Neuron (in vitro differentiated cells): ENCODE measurements at regions not wholly inside any gene's neighbourhood (a gene's known extent, or its start where the extent isn't known, plus 50 kb on each side); places are given as distances from the start of the nearest gene placed in this dataset.

Source experiments
- H2AFZ ChIP-seq: one replicate; pipeline ENCODE4 v1.6.1; 2013; ENCODE audit warnings: low read depth, mild to moderate bottlenecking, inconsistent platforms, low read length, moderate library complexity
- H3K27me3 ChIP-seq: one replicate; pipeline ENCODE4 v1.6.1; 2013; ENCODE audit warnings: low read length; ENCODE audit not compliant: insufficient read depth
- H3K36me3 ChIP-seq: one replicate; pipeline ENCODE4 v1.6.1; 2013; ENCODE audit warnings: low read length; ENCODE audit not compliant: insufficient read depth
- H3K4me1 ChIP-seq: one replicate; pipeline ENCODE4 v1.6.1; 2013; ENCODE audit warnings: low read length; ENCODE audit not compliant: insufficient read depth
- H3K4me3 ChIP-seq: 2 replicates; pipeline ENCODE4 v1.5.1; 2013; ENCODE audit warnings: mild to moderate bottlenecking, low read length, moderate library complexity
- H3K9me3 ChIP-seq: one replicate; pipeline ENCODE4 v1.6.1; 2013; ENCODE audit warnings: low read length

- Histone ChIP-seq H3K9me3 (no peaks in the 10 kb centered on the region), H2AFZ (no peak overlapping the region), H3K36me3 (no peaks in the 10 kb centered on the region), H3K27me3 (no peaks in the 10 kb centered on the region), H3K4me3 (no peak overlapping the region), H3K4me1 (no peaks in the 10 kb centered on the region)
These were observed 119.2 kb upstream of the LAMA2 start for GRCh38 chr6:128763599-128764300.

GRCh38 chr6:128759901-128760300, 123.0 kb upstream of the LAMA2 start:
- Histone ChIP-seq H3K4me1 (no peaks in the 10 kb centered on the region), H3K27me3 (no peaks in the 10 kb centered on the region), H3K36me3 (no peaks in the 10 kb centered on the region), H3K9me3 (no peaks in the 10 kb centered on the region), H3K4me3 (no peak overlapping the region), H2AFZ (no peak overlapping the region)

- Histone ChIP-seq H3K36me3 (no peaks in the 10 kb centered on the region), H3K4me1 (no peaks in the 10 kb centered on the region), H3K27me3 (no peaks in the 10 kb centered on the region), H2AFZ (no peak overlapping the region), H3K9me3 (no peaks in the 10 kb centered on the region), H3K4me3 (no peak overlapping the region)
These were observed 123.5 kb upstream of the LAMA2 start for GRCh38 chr6:128759447-128759846.

- Histone ChIP-seq H3K9me3 (no peaks in the 10 kb centered on the region), H3K4me3 (no peak overlapping the region), H2AFZ (no peak overlapping the region), H3K4me1 (no peaks in the 10 kb centered on the region), H3K36me3 (no peaks in the 10 kb centered on the region), H3K27me3 (no peaks in the 10 kb centered on the region)
These were observed 125.0 kb upstream of the LAMA2 start for GRCh38 chr6:128757961-128758360.

DNA sequence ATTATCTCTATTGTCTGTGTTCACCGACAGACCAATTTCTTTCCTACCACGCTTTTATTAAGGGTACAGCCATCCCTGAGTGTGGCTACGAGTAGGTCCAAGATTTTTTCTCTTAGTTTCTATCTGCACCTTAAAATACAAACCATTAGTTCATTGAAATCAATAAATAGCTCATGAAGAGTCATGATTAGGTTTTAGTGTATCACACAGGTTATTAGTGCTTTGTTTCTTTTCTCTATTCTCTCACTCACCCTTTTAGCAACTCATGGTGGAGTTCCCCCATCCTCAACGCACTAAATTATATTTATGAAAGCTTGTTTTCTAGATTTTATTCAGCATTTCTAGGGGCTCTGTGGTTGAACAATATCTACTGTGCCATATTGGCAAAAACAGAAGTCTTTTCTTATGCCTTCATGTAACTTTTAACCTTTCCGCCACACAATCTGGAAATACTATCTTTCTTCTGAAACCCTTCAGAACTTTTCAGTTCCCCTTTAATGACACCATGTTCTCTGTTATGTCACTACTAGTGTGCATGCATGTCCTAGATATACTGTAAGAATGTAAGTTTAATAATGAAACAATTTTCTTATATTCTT, 128.2 kb upstream of the LAMA2 start:
- no peak overlapping the region for H3K4me3 ChIP-seq
- no peaks in the 10 kb centered on the region for H3K36me3 ChIP-seq
- no peak overlapping the region for H2AFZ ChIP-seq
- no peaks in the 10 kb centered on the region for H3K4me1 ChIP-seq
- H3K27me3 ChIP-seq, result no peaks in the 10 kb centered on the region
- H3K9me3 ChIP-seq, result no peaks in the 10 kb centered on the region

- H2AFZ ChIP-seq, result no peak overlapping the region
- H3K4me1 ChIP-seq, result peaks cover 6% of the 10 kb centered on the region
- H3K27me3 ChIP-seq, result no peaks in the 10 kb centered on the region
- H3K9me3 ChIP-seq, result no peaks in the 10 kb centered on the region
- no peak overlapping the region for H3K4me3 ChIP-seq
- H3K36me3 ChIP-seq, result no peaks in the 10 kb centered on the region
These were observed 138.8 kb upstream of the LAMA2 start for GRCh38 chr6:128743974-128744765.

DNA sequence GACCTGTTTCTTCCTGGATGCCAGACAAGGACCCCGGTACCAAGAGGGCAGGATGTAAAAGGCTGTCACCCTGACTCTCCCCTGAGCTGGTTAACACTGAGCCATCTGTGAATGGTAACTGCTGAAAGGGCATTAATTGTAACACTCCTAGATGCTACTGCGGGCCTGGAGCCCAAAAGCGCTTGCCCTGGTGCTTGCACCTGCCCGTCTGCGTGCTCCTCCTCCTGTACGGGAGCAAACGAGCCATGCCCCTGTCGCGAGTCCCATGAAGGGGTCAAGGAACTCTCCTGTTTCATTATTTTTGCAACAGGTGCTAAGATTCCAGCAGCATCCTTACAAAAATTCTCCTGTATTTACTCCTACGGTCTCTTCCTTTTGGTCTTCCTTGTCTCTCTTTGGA, 140.0 kb upstream of the LAMA2 start:
- Histone ChIP-seq H3K9me3 (no peaks in the 10 kb centered on the region), H3K36me3 (no peaks in the 10 kb centered on the region), H3K4me1 (peaks cover 6% of the 10 kb centered on the region), H3K4me3 (no peak overlapping the region), H3K27me3 (no peaks in the 10 kb centered on the region), H2AFZ (no peak overlapping the region)

DNA sequence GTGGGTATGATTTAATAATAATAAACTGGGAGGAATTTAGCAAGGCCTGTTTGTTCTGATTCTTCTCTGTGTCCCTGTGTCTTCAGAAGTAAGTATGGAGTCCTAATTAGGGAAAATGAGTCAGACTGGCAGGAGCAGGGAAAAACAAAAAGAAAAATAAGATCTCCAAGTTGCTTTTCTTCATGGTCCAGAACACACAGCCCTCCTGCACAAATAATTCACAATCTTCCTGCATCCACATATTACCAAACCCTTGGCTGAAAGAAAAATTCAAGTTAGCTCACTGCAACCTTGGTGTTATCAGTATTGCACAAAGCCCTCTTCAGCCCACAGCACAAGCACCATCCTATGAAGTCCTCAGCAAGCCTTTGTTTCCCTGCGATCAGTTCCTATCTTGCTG, 142.0 kb upstream of the LAMA2 start:
- no peaks in the 10 kb centered on the region for H3K9me3 ChIP-seq
- H3K4me3 ChIP-seq, result no peak overlapping the region
- H3K27me3 ChIP-seq, result no peaks in the 10 kb centered on the region
- H2AFZ ChIP-seq, result no peak overlapping the region
- H3K36me3 ChIP-seq, result no peaks in the 10 kb centered on the region
- H3K4me1 ChIP-seq, result peaks cover 6% of the 10 kb centered on the region

DNA sequence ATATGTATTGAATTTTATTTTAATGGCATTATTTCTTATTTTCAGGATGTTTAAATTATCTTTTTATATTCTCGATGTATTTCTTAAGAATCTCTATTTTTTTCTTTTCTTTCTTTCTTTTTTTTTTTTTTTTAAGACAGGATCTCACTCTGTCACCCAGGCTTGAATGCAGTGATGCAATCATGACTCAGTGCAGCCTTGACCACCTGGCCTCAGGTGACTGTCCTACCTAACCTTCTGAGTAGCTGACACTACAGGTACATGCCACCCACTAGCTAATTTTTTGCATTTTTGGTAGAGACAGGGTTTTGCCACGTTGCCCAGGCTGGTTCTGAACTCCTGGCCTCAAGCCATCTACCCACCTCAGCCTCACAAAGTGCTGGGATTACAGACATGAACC, 143.8 kb upstream of the LAMA2 start:
- H3K4me1 ChIP-seq, result peaks cover 5% of the 10 kb centered on the region
- no peaks in the 10 kb centered on the region for H3K27me3 ChIP-seq
- no peak overlapping the region for H3K4me3 ChIP-seq
- H3K36me3 ChIP-seq, result no peaks in the 10 kb centered on the region
- no peaks in the 10 kb centered on the region for H3K9me3 ChIP-seq
- no peak overlapping the region for H2AFZ ChIP-seq

DNA sequence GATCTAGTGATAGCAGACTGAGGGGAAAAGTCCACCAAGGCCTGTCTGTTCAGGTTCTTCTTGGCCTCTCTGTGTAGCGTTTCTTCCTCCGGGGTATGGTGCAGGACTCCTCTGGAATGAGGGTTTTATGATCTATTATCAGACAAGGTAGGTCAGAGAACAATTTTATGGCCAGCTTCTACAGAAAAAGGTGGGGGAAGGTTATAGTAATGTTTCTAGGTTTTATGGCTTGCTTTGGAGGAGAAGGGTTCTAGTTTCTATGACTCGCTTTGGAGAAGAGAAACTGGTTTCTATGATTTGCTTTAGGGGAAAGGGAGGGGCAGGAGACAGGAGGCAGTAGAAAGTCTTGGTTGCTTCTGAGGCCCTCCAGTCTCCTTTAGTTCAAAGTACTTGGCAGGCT, 144.8 kb upstream of the LAMA2 start:
- no peak overlapping the region for H3K4me3 ChIP-seq
- H2AFZ ChIP-seq, result no peak overlapping the region

DNA sequence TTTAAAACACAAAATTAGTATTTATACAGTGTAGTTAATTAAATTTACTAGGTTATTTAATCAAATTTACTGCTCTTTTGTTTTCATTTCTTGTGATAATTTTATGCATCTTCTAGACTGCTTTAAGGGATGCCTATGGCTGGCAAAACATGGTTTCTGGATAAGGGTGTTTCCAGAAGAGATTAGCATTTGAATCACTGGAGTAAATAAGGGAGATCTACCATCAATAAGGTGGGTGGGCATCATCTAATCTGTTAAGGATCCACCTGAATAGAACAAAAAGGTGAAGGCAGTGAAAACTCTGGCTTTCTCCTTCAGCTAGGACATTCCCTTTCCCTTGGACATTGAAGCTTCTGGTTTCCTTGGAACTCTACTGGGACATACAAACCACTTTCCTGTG, 146.2 kb upstream of the LAMA2 start:
- H3K4me3 ChIP-seq, result no peak overlapping the region
- no peak overlapping the region for H2AFZ ChIP-seq
- H3K4me1 ChIP-seq, result no peaks in the 10 kb centered on the region
- no peaks in the 10 kb centered on the region for H3K9me3 ChIP-seq
- no peaks in the 10 kb centered on the region for H3K36me3 ChIP-seq
- H3K27me3 ChIP-seq, result no peaks in the 10 kb centered on the region

More for the DNA sequence above, 144.8 kb upstream of the LAMA2 start:
- H3K27me3 ChIP-seq, result no peaks in the 10 kb centered on the region
- no peaks in the 10 kb centered on the region for H3K4me1 ChIP-seq
- H3K36me3 ChIP-seq, result no peaks in the 10 kb centered on the region
- H3K9me3 ChIP-seq, result no peaks in the 10 kb centered on the region

- Histone ChIP-seq H3K36me3 (no peaks in the 10 kb centered on the region), H3K4me1 (no peaks in the 10 kb centered on the region), H3K9me3 (no peaks in the 10 kb centered on the region), H3K4me3 (no peak overlapping the region), H2AFZ (no peak overlapping the region), H3K27me3 (no peaks in the 10 kb centered on the region)
These were observed 151.4 kb upstream of the LAMA2 start for GRCh38 chr6:128731249-128732165.

- H2AFZ ChIP-seq, result no peak overlapping the region
- H3K27me3 ChIP-seq, result no peaks in the 10 kb centered on the region
- no peaks in the 10 kb centered on the region for H3K9me3 ChIP-seq
- H3K36me3 ChIP-seq, result no peaks in the 10 kb centered on the region
- no peak overlapping the region for H3K4me3 ChIP-seq
- H3K4me1 ChIP-seq, result no peaks in the 10 kb centered on the region
These were observed 155.4 kb upstream of the LAMA2 start for GRCh38 chr6:128727500-128727899.
